ENCODE measurements at regions not wholly inside any gene's neighbourhood (a gene's known extent, or its start where the extent isn't known, plus 50 kb on each side); places are given as distances from the start of the nearest gene placed in this dataset.

DNA sequence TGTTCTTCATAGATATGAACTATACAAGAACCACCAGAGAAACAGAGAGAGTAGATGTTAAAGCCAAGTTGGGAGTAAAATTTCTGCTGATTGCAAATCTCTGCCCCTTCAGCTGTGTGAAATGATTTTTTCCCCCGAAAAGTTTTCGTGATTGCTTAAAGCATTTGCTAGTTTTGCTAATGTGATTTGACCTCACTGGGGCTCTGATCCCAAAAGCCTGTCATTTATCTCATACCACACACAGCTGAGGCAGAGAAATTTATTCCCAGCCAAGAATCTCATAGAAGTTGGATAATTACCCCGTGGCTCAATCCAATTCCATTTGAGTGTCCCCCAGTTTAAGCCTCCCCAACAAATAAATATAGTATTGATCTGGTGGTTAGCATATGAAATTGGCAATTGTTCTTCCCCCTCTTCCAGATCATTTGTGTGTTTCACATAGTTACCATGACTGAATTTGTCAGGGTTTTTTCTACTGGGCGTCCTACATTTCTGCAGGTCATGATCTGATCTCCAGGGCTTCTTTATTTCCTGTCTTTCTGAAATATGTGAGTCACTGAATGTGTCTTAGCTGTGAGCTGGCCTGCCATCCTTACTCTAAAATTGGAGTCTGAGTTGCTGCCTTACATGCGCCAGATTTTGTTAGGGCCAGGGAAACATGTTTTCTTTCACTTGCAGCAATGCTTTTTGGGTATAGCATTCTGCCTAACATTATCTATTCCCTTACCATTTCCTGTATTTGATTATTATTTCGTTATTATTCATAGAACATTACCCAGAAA, 167.5 kb upstream of the FRMPD4 start:
- no peak for DNase-seq (ENCODE audit: low spot score)
- Histone ChIP-seq H3K9me3 (no peaks in the 10 kb centered on the region), H3K4me3 (no peak overlapping the region), H3K4me1 (replicated peaks) (no peaks in the 10 kb centered on the region), H3K27me3 (replicated peaks; ENCODE audit: insufficient read depth) (no peaks in the 10 kb centered on the region), H3K36me3 (no peaks in the 10 kb centered on the region), H3K27ac (no peak overlapping the region)
- TF ChIP-seq POLR2AphosphoS5 (IDR thresholded peaks at IDR 0.05) = no peak
- no peak for TF ChIP-seq POLR2A (IDR thresholded peaks at IDR 0.05)
- TF ChIP-seq CTCF (IDR thresholded peaks at IDR 0.05) = no peak
- 85% methylated on average over 6 of the region's 6 CpGs for WGBS
- intact Hi-C loops (cut with DNase I) = no loop called here

- Histone ChIP-seq H3K27me3 (replicated peaks; ENCODE audit: insufficient read depth) (no peaks in the 10 kb centered on the region), H3K36me3 (no peaks in the 10 kb centered on the region), H3K9me3 (no peaks in the 10 kb centered on the region), H3K4me3 (no peak overlapping the region), H3K4me1 (replicated peaks) (no peaks in the 10 kb centered on the region), H3K27ac (no peak overlapping the region)
- 91% methylated on average over 2 of the region's 2 CpGs for WGBS
- intact Hi-C loops (cut with DNase I) = no loop called here
- no peak for TF ChIP-seq CTCF (IDR thresholded peaks at IDR 0.05)
- TF ChIP-seq POLR2AphosphoS5 (IDR thresholded peaks at IDR 0.05) = no peak
- TF ChIP-seq POLR2A (IDR thresholded peaks at IDR 0.05) = no peak
- no peak for DNase-seq (ENCODE audit: low spot score)
These were observed 161.6 kb upstream of the FRMPD4 start for GRCh38 chrX:11976663-11977062.

DNA sequence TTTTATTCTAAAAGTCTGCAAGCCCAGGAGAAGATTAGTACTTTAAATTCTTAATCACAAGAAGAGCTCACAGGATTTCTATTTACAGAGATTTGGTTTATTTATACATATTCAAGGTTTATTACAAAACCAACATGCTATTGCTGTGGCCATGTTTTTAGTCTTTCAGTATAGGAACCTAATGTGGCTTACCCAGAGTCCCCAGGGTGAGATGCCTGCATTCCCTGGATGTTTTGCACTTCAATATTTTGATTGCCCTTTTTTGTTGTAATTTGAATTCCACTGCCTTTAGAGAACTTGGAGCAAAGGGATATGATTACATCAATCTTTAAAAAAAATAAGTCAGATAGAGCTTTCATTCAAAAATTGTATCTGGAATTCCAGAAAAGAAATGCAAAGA, 146.0 kb upstream of the FRMPD4 start:
- no peak for TF ChIP-seq POLR2A (IDR thresholded peaks at IDR 0.05)
- TF ChIP-seq POLR2AphosphoS5 (IDR thresholded peaks at IDR 0.05) = no peak
- TF ChIP-seq CTCF (IDR thresholded peaks at IDR 0.05) = no peak
- no peak overlapping the region for H3K27ac ChIP-seq
- no peaks in the 10 kb centered on the region for H3K36me3 ChIP-seq
- intact Hi-C loops (cut with DNase I) = no loop called here
- H3K4me3 ChIP-seq = no peak overlapping the region
- H3K4me1 ChIP-seq (replicated peaks) = no peaks in the 10 kb centered on the region
- no peaks in the 10 kb centered on the region for H3K9me3 ChIP-seq
- DNase-seq (ENCODE audit: low spot score) = no peak
- H3K27me3 ChIP-seq (replicated peaks; ENCODE audit: insufficient read depth) = no peaks in the 10 kb centered on the region

DNA sequence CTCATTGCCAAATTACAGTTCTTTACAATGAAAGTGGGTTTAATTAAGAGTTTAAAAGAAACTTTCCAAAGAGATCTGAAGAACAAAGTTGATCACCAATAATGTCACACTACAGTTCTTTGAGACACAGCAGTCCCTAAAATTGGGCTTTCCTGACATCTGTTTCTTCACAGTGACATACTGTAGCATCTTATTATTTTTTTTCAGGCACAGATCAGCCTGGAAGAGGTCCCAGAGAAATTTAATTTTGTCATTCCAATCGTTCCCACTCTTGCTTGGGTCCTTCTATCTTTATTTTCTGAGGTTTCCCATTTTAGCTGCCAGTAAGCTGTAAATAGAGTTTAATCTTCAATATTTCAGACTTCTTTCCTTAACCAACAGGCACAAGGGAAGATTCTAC, 143.1 kb upstream of the FRMPD4 start:
- H3K4me3 ChIP-seq = no peak overlapping the region
- 30% methylated on average over 1 of the region's 1 CpG for WGBS
- DNase-seq (ENCODE audit: low spot score) = no peak
- H3K4me1 ChIP-seq (replicated peaks) = no peaks in the 10 kb centered on the region
- H3K27me3 ChIP-seq (replicated peaks; ENCODE audit: insufficient read depth) = no peaks in the 10 kb centered on the region
- no peaks in the 10 kb centered on the region for H3K9me3 ChIP-seq
- no peak overlapping the region for H3K27ac ChIP-seq
- H3K36me3 ChIP-seq = no peaks in the 10 kb centered on the region
- TF ChIP-seq CTCF (IDR thresholded peaks at IDR 0.05) = no peak
- no peak for TF ChIP-seq POLR2AphosphoS5 (IDR thresholded peaks at IDR 0.05)
- intact Hi-C loops (cut with DNase I) = no loop called here

DNA sequence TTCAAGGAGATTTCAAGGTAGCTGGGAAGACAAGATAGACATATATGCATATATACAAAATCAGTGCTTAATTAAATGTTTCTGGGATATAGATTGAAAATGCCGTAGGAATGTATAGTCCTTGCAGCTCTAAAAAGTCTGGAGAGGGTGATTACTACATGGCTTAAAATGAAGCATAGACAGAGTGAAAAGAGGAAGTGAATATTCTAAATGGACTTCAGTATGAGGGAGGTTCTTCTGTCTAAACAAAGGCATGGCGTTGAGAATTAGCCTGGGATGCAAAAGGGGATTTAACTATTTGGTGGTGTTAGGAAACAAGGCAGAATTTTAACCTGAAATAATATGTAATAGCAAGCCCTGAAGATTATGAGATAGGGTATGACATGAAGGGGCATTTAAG, 141.5 kb upstream of the FRMPD4 start:
- no peaks in the 10 kb centered on the region for H3K27me3 ChIP-seq (replicated peaks; ENCODE audit: insufficient read depth)
- TF ChIP-seq POLR2A (IDR thresholded peaks at IDR 0.05) (no peak), CTCF (IDR thresholded peaks at IDR 0.05) (no peak), POLR2AphosphoS5 (IDR thresholded peaks at IDR 0.05) (no peak)
- DNase-seq (ENCODE audit: low spot score) = no peak

More for the DNA sequence above, 141.5 kb upstream of the FRMPD4 start:
- no peaks in the 10 kb centered on the region for H3K9me3 ChIP-seq
- no peak overlapping the region for H3K27ac ChIP-seq
- intact Hi-C loops (cut with DNase I) = no loop called here
- H3K4me3 ChIP-seq = no peak overlapping the region
- no peaks in the 10 kb centered on the region for H3K4me1 ChIP-seq (replicated peaks)
- WGBS = 61% methylated on average over 2 of the region's 2 CpGs
- no peaks in the 10 kb centered on the region for H3K36me3 ChIP-seq
